HepG2 (cell line): ENCODE measurements at regions not wholly inside any gene's neighbourhood (a gene's known extent, or its start where the extent isn't known, plus 50 kb on each side); places are given as distances from the start of the nearest gene placed in this dataset.
A peak's percentile ranks its signal among the peaks of the same experiment; 100 is the strongest.

Source experiments
- ATAC-seq: fragments of 200-7000 bp; cut with Tn5 transposase; 3 replicates; pipeline ENCODE4 v1.9.1; 2020; ENCODE audit warnings: mild to moderate bottlenecking, moderate library complexity
- BruUV-seq: library from RNA; stranded (reverse); fragments of 400-500 nt; replicated peaks from 2 replicates; lab custom pipeline; 2021; lab: Mats Ljungman, UMichigan
- CTCF ChIA-PET: fragments of 300-600 bp; formaldehyde crosslinking; extraction: SDS; loops from one replicate; lab custom pipeline; 2021; ENCODE audit warnings: low total read pairs, inconsistent platforms, low intra/inter-chr PET ratio; lab: Yijun Ruan, JAX
- POLR2A ChIA-PET: fragments of 350-600 bp; sonication (Branson Sonifier 250); formaldehyde crosslinking; loops from one replicate; lab custom pipeline; 2020; ENCODE audit warnings: antibody characterized with exemption, inconsistent platforms; lab: Yijun Ruan, JAX
- DNase-seq: peaks from one replicate; pipeline ENCODE4 v3.0.0-alpha.2; 2015; ENCODE audit warnings: low spot score
- FAIRE-seq: peaks from 3 replicates; lab custom pipeline; 2011; peaks lifted over from hg19 to GRCh38; lab: Jason Lieb, UNC
- H2AFZ ChIP-seq: one replicate; pipeline ENCODE4 v1.6.1; 2011; ENCODE audit warnings: low read length, inconsistent platforms
- H3K27ac ChIP-seq: fragments of 300-600 bp; 3 replicates; pipeline ENCODE4 v1.8.0; 2011; ENCODE audit warnings: mixed run types, mild to moderate bottlenecking, mixed read lengths, low read length, inconsistent platforms; ENCODE audit not compliant: insufficient read depth; ENCODE audit errors: extremely low read length
- H3K27me3 ChIP-seq, 2 experiments: fragments of 200-600 bp in 1 of 2; 2 replicates in 1 of 2; 3 replicates in 1 of 2; pipeline versions ENCODE4 v1.6.0 to v1.8.0; 2011; ENCODE audit warnings: low read length in 2 of 2, mild to moderate bottlenecking in 2 of 2, moderate library complexity in 2 of 2, inconsistent platforms in 1 of 2; ENCODE audit not compliant: insufficient read depth in 2 of 2, control insufficient read depth in 1 of 2
- H3K36me3 ChIP-seq, 2 experiments: fragments of 200-600 bp in 1 of 2; replicated peaks in 1 of 2; 2 replicates in 1 of 2; 3 replicates in 1 of 2; pipeline versions ENCODE4 v1.5.1 to v1.8.0; 2011; ENCODE audit warnings: low read length in 2 of 2, inconsistent platforms in 1 of 2; ENCODE audit not compliant: insufficient read depth in 2 of 2, control insufficient read depth in 1 of 2
- H3K4me1 ChIP-seq: 2 replicates; pipeline ENCODE4 v1.5.1; 2012; ENCODE audit warnings: low read length, inconsistent platforms; ENCODE audit not compliant: insufficient read depth
- H3K4me2 ChIP-seq: 2 replicates; pipeline ENCODE4 v1.6.0; 2011; ENCODE audit warnings: low read depth, low read length, inconsistent platforms
- H3K4me3 ChIP-seq, 3 experiments: fragments of 200-600 bp in 1 of 3; sonication (generic), shearing (Covaris generic) in 1 of 3; replicated peaks in 1 of 3; 2 replicates each; pipeline ENCODE4 v1.5.1; 2011 to 2016; ENCODE audit warnings: low read length in 3 of 3, inconsistent platforms in 2 of 3, low read depth in 2 of 3, mild to moderate bottlenecking in 2 of 3, control low read depth in 1 of 3, mixed read lengths in 1 of 3; ENCODE audit not compliant: insufficient read depth in 1 of 3
- H3K79me2 ChIP-seq: one replicate; pipeline ENCODE4 v1.6.1; 2011; ENCODE audit warnings: low read length, inconsistent platforms; ENCODE audit not compliant: insufficient read depth
- H3K9ac ChIP-seq: 2 replicates; pipeline ENCODE4 v1.6.0; 2011; ENCODE audit warnings: mild to moderate bottlenecking, low read depth, low read length, inconsistent platforms; ENCODE audit not compliant: insufficient read depth
- H3K9me3 ChIP-seq: 2 replicates; pipeline ENCODE4 v1.5.1; 2012; ENCODE audit warnings: mild to moderate bottlenecking, low read length
- H4K20me1 ChIP-seq: 2 replicates; pipeline ENCODE4 v1.6.0; 2011; ENCODE audit warnings: inconsistent platforms, mild to moderate bottlenecking, low read length, moderate library complexity; ENCODE audit not compliant: insufficient read depth
- ATF6 ChIP-seq: sonication (generic); formaldehyde crosslinking; conservative IDR thresholded peaks from 2 replicates; pipeline ENCODE4 v1.4.0; 2020; ENCODE audit warnings: missing genetic modification reagents
- FOSL2 ChIP-seq: sonication (generic); formaldehyde crosslinking; IDR thresholded peaks from 2 replicates; pipeline ENCODE4 v1.4.0; 2020; ENCODE audit warnings: missing genetic modification reagents
- NFE2 ChIP-seq: sonication (generic); formaldehyde crosslinking; IDR thresholded peaks from 2 replicates; pipeline ENCODE4 v1.4.0; 2020; ENCODE audit warnings: missing genetic modification reagents
- ONECUT2 ChIP-seq: sonication (generic); formaldehyde crosslinking; IDR thresholded peaks from 2 replicates; pipeline ENCODE4 v1.4.0; 2020; ENCODE audit warnings: missing genetic modification reagents
- POGZ ChIP-seq: sonication (generic); formaldehyde crosslinking; IDR thresholded peaks from 2 replicates; pipeline ENCODE4 v1.4.0; 2020; ENCODE audit warnings: mild to moderate bottlenecking, missing genetic modification reagents
- RARA ChIP-seq: IDR thresholded peaks from 2 replicates; pipeline ENCODE4 v1.6.1; 2016; ENCODE audit warnings: missing genetic modification reagents, missing compliant biosample characterization
- RFX1 ChIP-seq: fragments of 450-650 bp; IDR thresholded peaks from 2 replicates; pipeline ENCODE4 v1.6.1; 2017
- SMARCC2 ChIP-seq: fragments of 450-650 bp; IDR thresholded peaks from 2 replicates; pipeline ENCODE4 v1.6.1; 2017; ENCODE audit warnings: antibody characterized with exemption, mild to moderate bottlenecking
- YY1 ChIP-seq: IDR thresholded peaks from 2 replicates; pipeline ENCODE4 v1.6.1; 2011; ENCODE audit warnings: low read length, low read depth, moderate library complexity, mild to moderate bottlenecking; ENCODE audit not compliant: insufficient read depth, insufficient replicate concordance
- ZFP1 ChIP-seq: IDR thresholded peaks from 2 replicates; pipeline ENCODE4 v1.6.1; 2016
- WGBS: methylation state at CpG from one replicate; pipeline ENCODE4 v1.1.6; 2017; ENCODE audit warnings: low lambda C conversion rate; 5-methylcytosine and 5-hydroxymethylcytosine counted together
- in situ Hi-C: cut with HindIII; loops from 2 replicates; pipeline ENCODE4 v1.10.0; 2017; ENCODE audit warnings: low pct_unique_long_range_greater_than_20kb; ENCODE audit not compliant: extremely low pct_ligation_motif_present
- intact Hi-C: fragments of 100-400 bp; cut with micrococcal nuclease; formaldehyde crosslinking; loops from one replicate; pipeline ENCODE4 v1.10.0; 2022; ENCODE audit not compliant: unreplicated experiment

- peak; percentile 37 for DNase-seq
- WGBS, result 77% methylated on average over 6 of the region's 6 CpGs
- intact Hi-C loops (loop anchor here (5.0 kb wide), 1 partner anchor 170 kb away; no protein-coding TSS in a partner anchor), in situ Hi-C loops (no loop called here)
- Histone ChIP-seq H3K4me3 (peak overlapping the region in 2 of 3 experiments; percentile 16 to 37; a peak in 4 of 6 replicates), H3K27me3 (no peaks in the 10 kb centered on the region), H2AFZ (no peak overlapping the region), H4K20me1 (no peaks in the 10 kb centered on the region), H3K36me3 (no peaks in the 10 kb centered on the region), H3K9me3 (no peaks in the 10 kb centered on the region), H3K4me1 (peaks cover 69% of the 10 kb centered on the region), H3K79me2 (no peaks in the 10 kb centered on the region), H3K4me2 (peak overlapping the region; percentile 55), H3K9ac (peak overlapping the region; percentile 47; the same call in 1 of the 2 replicates), H3K27ac (peak overlapping the region; percentile 64)
- POLR2A ChIA-PET, result no interaction called here
- BruUV-seq, result no TSS peak
- FAIRE-seq, result no peak
- TF ChIP-seq ATF6 (CRISPR knock-in tag), result no peak
- TF ChIP-seq RFX1, result no peak
- TF ChIP-seq SMARCC2, result no peak
- peak; percentile 41 for TF ChIP-seq YY1
- TF ChIP-seq ZFP1 (CRISPR knock-in tag), result no peak
- TF ChIP-seq ONECUT2 (CRISPR knock-in tag), result 0 out of 2 replicates have a peak, but pooled peaks have one; percentile 30
- TF ChIP-seq FOSL2 (CRISPR knock-in tag), result peak; percentile 46
- TF ChIP-seq NFE2 (CRISPR knock-in tag), result no peak
- TF ChIP-seq POGZ, result 0 out of 2 replicates have a peak, but pooled peaks have one; percentile 27
- TF ChIP-seq RARA (CRISPR knock-in tag), result peak; percentile 24; the same call in 1 of the 2 replicates
- CTCF ChIA-PET, result no interaction called here
- no peak for ATAC-seq
Measured at GRCh38 chr6:81937296-81937937, 184.9 kb upstream of the TENT5A start.
